HEK293 (cell line): ENCODE measurements at regions not wholly inside any gene's neighbourhood (a gene's known extent, or its start where the extent isn't known, plus 50 kb on each side); places are given as distances from the start of the nearest gene placed in this dataset.

Experiments used
- CTCF ChIA-PET: fragments of 350-600 bp; formaldehyde crosslinking; extraction: SDS; loops from one replicate; lab custom pipeline; 2021; ENCODE audit warnings: antibody characterized with exemption; lab: Yijun Ruan, JAX
- POLR2A ChIA-PET: fragments of 300-600 bp; formaldehyde crosslinking; extraction: SDS; loops from one replicate; lab custom pipeline; 2020; ENCODE audit warnings: antibody characterized with exemption, inconsistent platforms; lab: Yijun Ruan, JAX
- H3K27ac ChIP-seq: fragments of 200-500 bp; sonication (Bioruptor generic); 2 replicates; pipeline ENCODE4 v1.5.1; 2014; ENCODE audit warnings: low read depth, low read length, control low read depth, inconsistent platforms; ENCODE audit errors: extremely low read depth
- H3K36me3 ChIP-seq, 2 experiments: fragments of 200-500 bp in 1 of 2; sonication (Bioruptor generic) in 1 of 2; 1 replicate in 1 of 2; 2 replicates in 1 of 2; pipeline ENCODE4 v1.5.1; 2014 to 2017; ENCODE audit warnings: inconsistent platforms in 2 of 2, low read length in 2 of 2; ENCODE audit not compliant: control insufficient read depth in 2 of 2, insufficient read depth in 1 of 2
- H3K4me1 ChIP-seq: fragments of 200-500 bp; sonication (Bioruptor generic); 2 replicates; pipeline ENCODE4 v1.5.1; 2014; ENCODE audit warnings: mild to moderate bottlenecking, low read length, inconsistent platforms; ENCODE audit not compliant: control insufficient read depth, insufficient read depth
- H3K4me3 ChIP-seq: 2 replicates; pipeline ENCODE4 v1.5.1; 2011; ENCODE audit warnings: low read depth, mild to moderate bottlenecking, control low read depth, low read length, moderate library complexity
- H3K9me3 ChIP-seq: fragments of 200-500 bp; sonication (Bioruptor generic); 2 replicates; pipeline ENCODE4 v1.5.1; 2014; ENCODE audit warnings: low read depth, low read length, inconsistent platforms; ENCODE audit not compliant: control insufficient read depth, insufficient read depth
- FEZF1 ChIP-seq: fragments of 450-650 bp; formaldehyde crosslinking; IDR thresholded peaks from 2 replicates; pipeline ENCODE4 v1.5.1; 2016; ENCODE audit warnings: missing biosample characterization, missing genetic modification characterization
- SETDB1 ChIP-seq: IDR thresholded peaks from one replicate; pipeline ENCODE4 v1.6.1; 2017; ENCODE audit warnings: mild to moderate bottlenecking, low read length, moderate library complexity, mixed read lengths; ENCODE audit not compliant: insufficient read length
- ZBTB7A ChIP-seq: fragments of 450-650 bp; formaldehyde crosslinking; IDR thresholded peaks from 2 replicates; pipeline ENCODE4 v1.5.1; 2016; ENCODE audit warnings: low read depth, missing biosample characterization, missing genetic modification characterization
- ZFHX2 ChIP-seq: fragments of 450-650 bp; formaldehyde crosslinking; conservative IDR thresholded peaks from 2 replicates; pipeline ENCODE4 v1.5.1; 2016; ENCODE audit warnings: missing biosample characterization, missing genetic modification characterization
- ZFP3 ChIP-seq: fragments of 450-650 bp; formaldehyde crosslinking; IDR thresholded peaks from 2 replicates; pipeline ENCODE4 v1.5.1; 2016; ENCODE audit warnings: low read depth, missing biosample characterization, missing genetic modification characterization
- ZNF114 ChIP-seq: fragments of 450-650 bp; formaldehyde crosslinking; IDR thresholded peaks from 2 replicates; pipeline ENCODE4 v1.5.0; 2017; ENCODE audit warnings: missing biosample characterization, missing genetic modification characterization
- ZNF121 ChIP-seq: fragments of 450-650 bp; formaldehyde crosslinking; IDR thresholded peaks from 2 replicates; pipeline ENCODE4 v1.5.1; 2016; ENCODE audit warnings: missing biosample characterization, missing genetic modification characterization
- ZNF155 ChIP-seq: fragments of 450-650 bp; formaldehyde crosslinking; IDR thresholded peaks from 2 replicates; pipeline ENCODE4 v1.5.1; 2016; ENCODE audit warnings: missing biosample characterization, missing genetic modification characterization
- ZNF157 ChIP-seq: fragments of 450-650 bp; formaldehyde crosslinking; IDR thresholded peaks from 2 replicates; pipeline ENCODE4 v1.5.1; 2016; ENCODE audit warnings: missing biosample characterization, missing genetic modification characterization
- ZNF302 ChIP-seq: fragments of 450-650 bp; formaldehyde crosslinking; IDR thresholded peaks from 2 replicates; pipeline ENCODE4 v1.5.1; 2016; ENCODE audit warnings: missing biosample characterization, missing genetic modification characterization, low read depth
- ZNF354C ChIP-seq: fragments of 450-650 bp; formaldehyde crosslinking; IDR thresholded peaks from 2 replicates; pipeline ENCODE4 v1.5.1; 2016; ENCODE audit warnings: missing biosample characterization, missing genetic modification characterization, low read depth, borderline replicate concordance
- ZNF366 ChIP-seq: fragments of 450-650 bp; formaldehyde crosslinking; conservative IDR thresholded peaks from 2 replicates; pipeline ENCODE4 v1.5.1; 2016; ENCODE audit warnings: missing biosample characterization, missing genetic modification characterization
- ZNF658 ChIP-seq: fragments of 450-650 bp; formaldehyde crosslinking; IDR thresholded peaks from 2 replicates; pipeline ENCODE4; 2016; ENCODE audit warnings: missing biosample characterization, missing genetic modification characterization
- ZNF660 ChIP-seq: fragments of 450-650 bp; IDR thresholded peaks from 2 replicates; pipeline ENCODE4 v1.5.1; 2018; ENCODE audit warnings: missing biosample characterization, mild to moderate bottlenecking, missing genetic modification characterization
- ZNF670 ChIP-seq: fragments of 450-650 bp; formaldehyde crosslinking; IDR thresholded peaks from 2 replicates; pipeline ENCODE4 v1.5.1; 2016; ENCODE audit warnings: missing biosample characterization, missing genetic modification characterization, low read depth
- ZNF792 ChIP-seq: fragments of 450-650 bp; formaldehyde crosslinking; IDR thresholded peaks from 2 replicates; pipeline ENCODE4 v1.5.1; 2016; ENCODE audit warnings: missing biosample characterization, missing genetic modification characterization
- TF ChIP-seq, protein P1 (sequence below): fragments of 450-650 bp; formaldehyde crosslinking; IDR thresholded peaks from 2 replicates; pipeline ENCODE4 v1.5.1; 2016; ENCODE audit warnings: missing biosample characterization, missing genetic modification characterization
- TF ChIP-seq, protein P2 (sequence below): fragments of 450-650 bp; IDR thresholded peaks from 2 replicates; pipeline ENCODE4 v1.5.1; 2018; ENCODE audit warnings: missing biosample characterization, missing genetic modification characterization
- TF ChIP-seq, protein P3 (sequence below): fragments of 450-650 bp; formaldehyde crosslinking; IDR thresholded peaks from 2 replicates; pipeline ENCODE4 v1.5.1; 2016; ENCODE audit warnings: missing biosample characterization, missing genetic modification characterization
- TF ChIP-seq, protein P4 (sequence below): fragments of 450-650 bp; formaldehyde crosslinking; IDR thresholded peaks from 2 replicates; pipeline ENCODE4 v1.5.1; 2016; ENCODE audit warnings: missing biosample characterization, missing genetic modification characterization, low read depth

DNA sequence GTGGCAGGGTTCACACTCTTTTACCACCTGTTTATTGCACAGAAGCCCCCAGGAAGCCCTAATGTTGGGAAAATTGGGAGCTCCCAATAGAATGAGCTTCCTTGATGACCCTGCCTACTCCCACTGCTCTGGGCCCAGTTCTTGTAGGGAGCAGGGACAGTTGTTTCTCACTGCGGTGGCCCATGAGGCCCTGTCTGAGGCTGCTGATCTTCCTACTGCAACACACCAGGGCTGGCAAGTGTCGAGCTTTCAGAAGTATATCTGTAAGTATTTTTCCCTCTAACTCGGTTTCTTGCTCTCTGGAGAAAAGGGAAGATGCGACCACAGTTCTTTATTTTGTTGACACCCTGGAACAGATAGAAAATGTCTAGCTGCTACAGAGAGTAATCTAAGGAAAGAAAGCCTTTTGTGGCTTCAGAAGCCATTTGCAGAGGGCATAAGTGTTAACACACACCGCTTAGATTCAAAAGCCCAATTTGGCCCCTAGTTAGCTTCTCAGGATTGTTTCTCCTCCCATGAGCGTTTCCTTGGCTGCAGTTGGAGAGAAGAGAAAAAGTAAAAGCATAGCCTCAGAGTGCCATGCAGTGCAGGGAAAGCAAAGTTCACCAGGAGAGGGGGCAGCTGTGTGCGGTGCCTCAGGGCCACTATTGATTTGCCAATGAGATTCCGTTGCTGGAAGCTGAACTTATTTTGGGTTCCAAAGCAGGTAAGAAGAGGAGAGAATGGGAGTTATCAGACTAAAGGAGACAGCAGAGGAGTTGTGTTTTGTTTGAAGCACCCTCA lies 102.6 kb downstream of the SELENOF start:
- POLR2A ChIA-PET, result no interaction called here
- TF ChIP-seq ZNF660 (tag by site-specific recombination) (no peak), ZNF114 (tag by site-specific recombination) (no peak), SETDB1 (no peak), ZNF670 (no peak), ZNF302 (no peak), ZNF366 (tag by site-specific recombination) (no peak), ZNF157 (tag by site-specific recombination) (no peak), ZNF792 (tag by site-specific recombination) (no peak), ZBTB7A (tag by site-specific recombination) (no peak), ZFHX2 (no peak), ZNF121 (tag by site-specific recombination) (no peak), ZNF658 (tag by site-specific recombination) (no peak), ZNF354C (no peak), ZFP3 (tag by site-specific recombination) (no peak), FEZF1 (tag by site-specific recombination) (no peak), ZNF155 (no peak)
- TF ChIP-seq, protein P1, sequence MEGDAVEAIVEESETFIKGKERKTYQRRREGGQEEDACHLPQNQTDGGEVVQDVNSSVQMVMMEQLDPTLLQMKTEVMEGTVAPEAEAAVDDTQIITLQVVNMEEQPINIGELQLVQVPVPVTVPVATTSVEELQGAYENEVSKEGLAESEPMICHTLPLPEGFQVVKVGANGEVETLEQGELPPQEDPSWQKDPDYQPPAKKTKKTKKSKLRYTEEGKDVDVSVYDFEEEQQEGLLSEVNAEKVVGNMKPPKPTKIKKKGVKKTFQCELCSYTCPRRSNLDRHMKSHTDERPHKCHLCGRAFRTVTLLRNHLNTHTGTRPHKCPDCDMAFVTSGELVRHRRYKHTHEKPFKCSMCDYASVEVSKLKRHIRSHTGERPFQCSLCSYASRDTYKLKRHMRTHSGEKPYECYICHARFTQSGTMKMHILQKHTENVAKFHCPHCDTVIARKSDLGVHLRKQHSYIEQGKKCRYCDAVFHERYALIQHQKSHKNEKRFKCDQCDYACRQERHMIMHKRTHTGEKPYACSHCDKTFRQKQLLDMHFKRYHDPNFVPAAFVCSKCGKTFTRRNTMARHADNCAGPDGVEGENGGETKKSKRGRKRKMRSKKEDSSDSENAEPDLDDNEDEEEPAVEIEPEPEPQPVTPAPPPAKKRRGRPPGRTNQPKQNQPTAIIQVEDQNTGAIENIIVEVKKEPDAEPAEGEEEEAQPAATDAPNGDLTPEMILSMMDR (tag by site-specific recombination), result no peak
- TF ChIP-seq, protein P2, sequence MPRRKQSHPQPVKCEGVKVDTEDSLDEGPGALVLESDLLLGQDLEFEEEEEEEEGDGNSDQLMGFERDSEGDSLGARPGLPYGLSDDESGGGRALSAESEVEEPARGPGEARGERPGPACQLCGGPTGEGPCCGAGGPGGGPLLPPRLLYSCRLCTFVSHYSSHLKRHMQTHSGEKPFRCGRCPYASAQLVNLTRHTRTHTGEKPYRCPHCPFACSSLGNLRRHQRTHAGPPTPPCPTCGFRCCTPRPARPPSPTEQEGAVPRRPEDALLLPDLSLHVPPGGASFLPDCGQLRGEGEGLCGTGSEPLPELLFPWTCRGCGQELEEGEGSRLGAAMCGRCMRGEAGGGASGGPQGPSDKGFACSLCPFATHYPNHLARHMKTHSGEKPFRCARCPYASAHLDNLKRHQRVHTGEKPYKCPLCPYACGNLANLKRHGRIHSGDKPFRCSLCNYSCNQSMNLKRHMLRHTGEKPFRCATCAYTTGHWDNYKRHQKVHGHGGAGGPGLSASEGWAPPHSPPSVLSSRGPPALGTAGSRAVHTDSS, result no peak
- TF ChIP-seq, protein P3, sequence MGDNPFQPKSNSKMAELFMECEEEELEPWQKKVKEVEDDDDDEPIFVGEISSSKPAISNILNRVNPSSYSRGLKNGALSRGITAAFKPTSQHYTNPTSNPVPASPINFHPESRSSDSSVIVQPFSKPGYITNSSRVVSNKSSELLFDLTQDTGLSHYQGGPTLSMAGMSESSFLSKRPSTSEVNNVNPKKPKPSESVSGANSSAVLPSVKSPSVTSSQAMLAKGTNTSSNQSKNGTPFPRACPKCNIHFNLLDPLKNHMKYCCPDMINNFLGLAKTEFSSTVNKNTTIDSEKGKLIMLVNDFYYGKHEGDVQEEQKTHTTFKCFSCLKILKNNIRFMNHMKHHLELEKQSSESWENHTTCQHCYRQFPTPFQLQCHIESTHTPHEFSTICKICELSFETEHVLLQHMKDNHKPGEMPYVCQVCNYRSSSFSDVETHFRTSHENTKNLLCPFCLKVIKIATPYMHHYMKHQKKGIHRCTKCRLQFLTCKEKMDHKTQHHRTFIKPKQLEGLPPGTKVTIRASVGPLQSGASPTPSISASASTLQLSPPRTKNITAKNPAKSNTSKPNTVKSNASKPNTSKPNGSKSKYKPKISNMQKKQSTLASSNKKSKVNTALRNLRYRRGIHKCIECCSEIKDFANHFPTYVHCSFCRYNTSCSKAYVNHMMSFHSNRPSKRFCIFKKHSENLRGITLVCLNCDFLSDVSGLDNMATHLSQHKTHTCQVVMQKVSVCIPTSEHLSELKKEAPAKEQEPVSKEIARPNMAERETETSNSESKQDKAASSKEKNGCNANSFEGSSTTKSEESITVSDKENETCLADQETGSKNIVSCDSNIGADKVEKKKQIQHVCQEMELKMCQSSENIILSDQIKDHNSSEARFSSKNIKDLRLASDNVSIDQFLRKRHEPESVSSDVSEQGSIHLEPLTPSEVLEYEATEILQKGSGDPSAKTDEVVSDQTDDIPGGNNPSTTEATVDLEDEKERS, result no peak
- TF ChIP-seq, all 188 proteins: peak for 0
- Histone ChIP-seq H3K4me1 (no peaks in the 10 kb centered on the region), H3K36me3 (no peaks in the 10 kb centered on the region), H3K27ac (no peak overlapping the region), H3K4me3 (no peak overlapping the region), H3K9me3 (no peaks in the 10 kb centered on the region)
- CTCF ChIA-PET, result interaction anchor here (0.6 to 1.3 kb wide), 3 partner anchors 271 to 277 kb away, joined by 3 to 5 read pairs (median 4); no protein-coding TSS in a partner anchor

DNA sequence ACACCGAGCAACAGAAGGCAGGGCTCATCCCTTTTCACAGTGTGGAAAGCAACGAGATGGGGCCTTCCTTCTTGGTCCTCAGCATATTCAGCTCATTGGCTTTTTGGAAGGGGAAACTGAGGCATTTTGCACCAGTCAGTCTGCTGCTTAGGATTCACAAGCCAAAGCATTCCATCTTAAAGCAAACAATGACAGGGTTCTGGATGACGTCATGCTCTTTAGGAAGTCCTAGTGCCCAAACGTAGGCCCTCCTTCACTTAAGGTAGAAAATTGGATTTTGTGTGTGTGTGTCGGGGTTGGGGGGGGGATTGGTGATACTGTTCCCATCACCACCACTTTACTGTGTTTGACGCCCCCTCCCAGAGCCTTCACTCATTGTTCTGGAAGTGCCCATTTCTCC lies 101.6 kb downstream of the SELENOF start:
- CTCF ChIA-PET, result interaction anchor here (1.3 kb wide), 1 partner anchor 271 kb away, joined by 4 read pairs; no protein-coding TSS in a partner anchor
- no peaks in the 10 kb centered on the region for H3K36me3 ChIP-seq
- H3K4me1 ChIP-seq, result no peaks in the 10 kb centered on the region
- no peak overlapping the region for H3K27ac ChIP-seq
- no peaks in the 10 kb centered on the region for H3K9me3 ChIP-seq
- POLR2A ChIA-PET, result no interaction called here
- H3K4me3 ChIP-seq, result no peak overlapping the region
- TF ChIP-seq, protein P1 (tag by site-specific recombination), result no peak
- TF ChIP-seq ZNF121 (tag by site-specific recombination), result no peak
- TF ChIP-seq, protein P4, sequence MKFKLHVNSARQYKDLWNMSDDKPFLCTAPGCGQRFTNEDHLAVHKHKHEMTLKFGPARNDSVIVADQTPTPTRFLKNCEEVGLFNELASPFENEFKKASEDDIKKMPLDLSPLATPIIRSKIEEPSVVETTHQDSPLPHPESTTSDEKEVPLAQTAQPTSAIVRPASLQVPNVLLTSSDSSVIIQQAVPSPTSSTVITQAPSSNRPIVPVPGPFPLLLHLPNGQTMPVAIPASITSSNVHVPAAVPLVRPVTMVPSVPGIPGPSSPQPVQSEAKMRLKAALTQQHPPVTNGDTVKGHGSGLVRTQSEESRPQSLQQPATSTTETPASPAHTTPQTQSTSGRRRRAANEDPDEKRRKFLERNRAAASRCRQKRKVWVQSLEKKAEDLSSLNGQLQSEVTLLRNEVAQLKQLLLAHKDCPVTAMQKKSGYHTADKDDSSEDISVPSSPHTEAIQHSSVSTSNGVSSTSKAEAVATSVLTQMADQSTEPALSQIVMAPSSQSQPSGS, result peak; percentile 64; the same call in 1 of the 2 replicates
